Endothelial cell of umbilical vein (primary cell): ENCODE measurements at regions not wholly inside any gene's neighbourhood (a gene's known extent, or its start where the extent isn't known, plus 50 kb on each side); places are given as distances from the start of the nearest gene placed in this dataset.

ENCODE experiments used
- BruUV-seq: library from RNA; stranded (reverse); fragments of 400-500 nt; replicated peaks from 2 replicates; lab custom pipeline; 2021; lab: Mats Ljungman, UMichigan
- CTCF ChIA-PET: fragments of 300-600, 350-600 bp; sonication (Branson Sonifier 250); formaldehyde crosslinking; loops from one replicate; lab custom pipeline; 2021; ENCODE audit warnings: antibody characterized with exemption, inconsistent platforms; lab: Charles Lee
- POLR2A ChIA-PET: fragments of 300-600, 350-600 bp; sonication (Branson Sonifier 250); formaldehyde crosslinking; loops from one replicate; lab custom pipeline; 2021; ENCODE audit warnings: antibody characterized with exemption, inconsistent platforms; lab: Charles Lee
- DNase-seq: peaks from one replicate; pipeline ENCODE4 v3.0.0-alpha.2; 2011; ENCODE audit warnings: low read depth, low spot score
- FAIRE-seq: peaks from 2 replicates; lab custom pipeline; 2011; peaks lifted over from hg19 to GRCh38; lab: Jason Lieb, UNC
- H2AFZ ChIP-seq: 2 replicates; pipeline ENCODE4 v1.6.0; 2012; ENCODE audit warnings: low read depth, low read length, control low read depth, inconsistent platforms
- H3K27ac ChIP-seq: 2 replicates; pipeline ENCODE4 v1.5.1; 2011; ENCODE audit warnings: low read depth, mild to moderate bottlenecking, control low read depth, low read length, moderate library complexity; ENCODE audit not compliant: insufficient read depth
- H3K27me3 ChIP-seq, 2 experiments: 2 replicates each; pipeline versions ENCODE4 v1.6.0 to v1.6.1; 2011; ENCODE audit warnings: low read length in 2 of 2, mixed read lengths in 1 of 2; ENCODE audit not compliant: control insufficient read depth in 2 of 2, insufficient read depth in 2 of 2
- H3K36me3 ChIP-seq, 2 experiments: 2 replicates in 1 of 2; 3 replicates in 1 of 2; pipeline ENCODE4 v1.5.1; 2011; ENCODE audit warnings: low read length in 2 of 2, mild to moderate bottlenecking in 1 of 2, moderate library complexity in 1 of 2; ENCODE audit not compliant: control insufficient read depth in 2 of 2, insufficient read depth in 2 of 2; ENCODE audit errors: extremely low read depth in 1 of 2
- H3K4me1 ChIP-seq: 3 replicates; pipeline ENCODE4 v1.5.1; 2011; ENCODE audit warnings: mild to moderate bottlenecking, low read length; ENCODE audit not compliant: control insufficient read depth, insufficient read depth; ENCODE audit errors: extremely low read depth
- H3K4me2 ChIP-seq: 2 replicates; pipeline ENCODE4 v1.6.1; 2011; ENCODE audit warnings: low read length, control low read depth, mixed read lengths; ENCODE audit not compliant: insufficient read depth
- H3K4me3 ChIP-seq, 3 experiments: fragments of 200-600 bp in 1 of 3; sonication (generic), shearing (Covaris generic) in 1 of 3; replicated peaks in 1 of 3; 2 replicates each; pipeline ENCODE4 v1.5.1; 2011 to 2016; ENCODE audit warnings: control low read depth in 3 of 3, low read length in 3 of 3, mild to moderate bottlenecking in 2 of 3, inconsistent platforms in 1 of 3, low read depth in 1 of 3, moderate library complexity in 1 of 3; ENCODE audit not compliant: insufficient read depth in 1 of 3
- H3K79me2 ChIP-seq: 2 replicates; pipeline ENCODE4 v1.6.0; 2012; ENCODE audit warnings: low read length, inconsistent platforms; ENCODE audit not compliant: control insufficient read depth, insufficient read depth
- H3K9ac ChIP-seq: replicated peaks from 2 replicates; pipeline ENCODE3; 2011; ENCODE audit warnings: low read length, control low read depth; ENCODE audit not compliant: insufficient read depth; ENCODE audit errors: extremely low read depth
- H3K9me1 ChIP-seq: replicated peaks from 3 replicates; pipeline ENCODE4 v1.6.0; 2011; ENCODE audit warnings: mild to moderate bottlenecking, low read length; ENCODE audit not compliant: control insufficient read depth, insufficient read depth; ENCODE audit errors: extremely low read depth
- H3K9me3 ChIP-seq: replicated peaks from 2 replicates; pipeline ENCODE4 v1.5.1; 2012; ENCODE audit warnings: low read length, inconsistent platforms; ENCODE audit not compliant: control insufficient read depth, insufficient read depth
- H4K20me1 ChIP-seq: replicated peaks from 2 replicates; pipeline ENCODE3; 2011; ENCODE audit warnings: mild to moderate bottlenecking, low read length; ENCODE audit not compliant: control insufficient read depth, insufficient read depth; ENCODE audit errors: extremely low read depth
- EZH2 ChIP-seq: IDR thresholded peaks from 2 replicates; pipeline ENCODE4 v1.6.1; 2012; ENCODE audit warnings: borderline replicate concordance, low read depth, mild to moderate bottlenecking, moderate library complexity, low read length, inconsistent platforms; ENCODE audit not compliant: severe bottlenecking
- FOS ChIP-seq: IDR thresholded peaks from 2 replicates; pipeline ENCODE4 v1.6.1; 2011; ENCODE audit warnings: mild to moderate bottlenecking, low read length, moderate library complexity, borderline replicate concordance; ENCODE audit not compliant: insufficient read depth
- GATA2 ChIP-seq: IDR thresholded peaks from 2 replicates; pipeline ENCODE4 v1.7.0; 2011; ENCODE audit warnings: low read depth, mild to moderate bottlenecking, moderate library complexity, mixed read lengths, low read length; ENCODE audit not compliant: insufficient read length, insufficient read depth
- JUN ChIP-seq: IDR thresholded peaks from 2 replicates; pipeline ENCODE4 v1.6.1; 2011; ENCODE audit warnings: borderline replicate concordance, low read depth; ENCODE audit not compliant: insufficient read length, insufficient read depth
- MYC ChIP-seq: IDR thresholded peaks from one replicate; pipeline ENCODE4 v1.6.1; 2011; ENCODE audit warnings: mild to moderate bottlenecking, low read depth, low read length
- POLR2A ChIP-seq: IDR thresholded peaks from 2 replicates; pipeline ENCODE4 v1.6.1; 2012; ENCODE audit warnings: low read depth, mild to moderate bottlenecking, control low read depth, low read length
- POLR2AphosphoS5 ChIP-seq: IDR thresholded peaks from 2 replicates; pipeline ENCODE4 v1.6.1; 2012; ENCODE audit warnings: low read depth, mild to moderate bottlenecking, control low read depth, low read length, moderate library complexity; ENCODE audit not compliant: insufficient read depth
- dilution Hi-C: fragments of 300-500 bp; cut with MboI; formaldehyde crosslinking; loops from one replicate; pipeline ENCODE4 v1.15.0; 2019; ENCODE audit warnings: low sequenced_read_pairs; ENCODE audit not compliant: extremely low pct_ligation_motif_present
- intact Hi-C: fragments of 100-400 bp; cut with micrococcal nuclease; formaldehyde crosslinking; loops from one replicate; pipeline ENCODE4 v1.10.0; 2022
- TF ChIP-seq, protein P1 (sequence below): IDR thresholded peaks from 2 replicates; pipeline ENCODE4 v1.6.1; 2011; ENCODE audit not compliant: insufficient read depth, insufficient read length
- TF ChIP-seq, protein P2 (sequence below), 2 donors: IDR thresholded peaks; 1 replicate in 1 of 2; 2 replicates in 1 of 2; pipeline ENCODE4 v1.5.1; 2011; ENCODE audit warnings: low read length in 2 of 2, mild to moderate bottlenecking in 2 of 2, moderate library complexity in 2 of 2, control low read depth in 1 of 2, inconsistent platforms in 1 of 2, low read depth in 1 of 2; ENCODE audit not compliant: insufficient read depth in 1 of 2; ENCODE audit errors: extremely low read depth in 1 of 2

DNA sequence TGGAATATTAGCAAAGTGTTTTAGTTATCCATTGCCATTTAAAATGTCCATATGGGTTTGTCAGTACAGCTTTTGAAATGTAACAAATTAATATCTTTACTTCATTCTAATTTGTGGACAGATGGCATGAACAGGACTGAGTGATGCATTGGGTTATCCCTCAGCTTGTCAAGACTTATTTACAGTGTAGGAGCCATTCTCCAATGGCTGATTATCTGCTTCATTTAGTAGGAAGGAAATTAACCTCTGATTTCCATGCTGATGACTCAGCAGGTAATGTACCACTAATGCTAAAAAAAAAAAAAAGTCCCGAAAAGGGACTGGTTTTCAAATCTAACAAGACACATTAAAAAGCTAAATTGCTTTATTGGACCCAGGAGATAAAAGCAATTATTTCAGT lies 1149.0 kb upstream of the USP15 start:
- intact Hi-C loops (no loop called here), dilution Hi-C loops (no loop called here)
- ChIA-PET CTCF (no interaction called here), POLR2A (no interaction called here)
- TF ChIP-seq JUN (no peak), POLR2AphosphoS5 (no peak), GATA2 (no peak), FOS (no peak), MYC (no peak), POLR2A (no peak), EZH2 (no peak)
- TF ChIP-seq, protein P1, sequence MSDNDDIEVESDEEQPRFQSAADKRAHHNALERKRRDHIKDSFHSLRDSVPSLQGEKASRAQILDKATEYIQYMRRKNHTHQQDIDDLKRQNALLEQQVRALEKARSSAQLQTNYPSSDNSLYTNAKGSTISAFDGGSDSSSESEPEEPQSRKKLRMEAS: no peak
- TF ChIP-seq, protein P2, sequence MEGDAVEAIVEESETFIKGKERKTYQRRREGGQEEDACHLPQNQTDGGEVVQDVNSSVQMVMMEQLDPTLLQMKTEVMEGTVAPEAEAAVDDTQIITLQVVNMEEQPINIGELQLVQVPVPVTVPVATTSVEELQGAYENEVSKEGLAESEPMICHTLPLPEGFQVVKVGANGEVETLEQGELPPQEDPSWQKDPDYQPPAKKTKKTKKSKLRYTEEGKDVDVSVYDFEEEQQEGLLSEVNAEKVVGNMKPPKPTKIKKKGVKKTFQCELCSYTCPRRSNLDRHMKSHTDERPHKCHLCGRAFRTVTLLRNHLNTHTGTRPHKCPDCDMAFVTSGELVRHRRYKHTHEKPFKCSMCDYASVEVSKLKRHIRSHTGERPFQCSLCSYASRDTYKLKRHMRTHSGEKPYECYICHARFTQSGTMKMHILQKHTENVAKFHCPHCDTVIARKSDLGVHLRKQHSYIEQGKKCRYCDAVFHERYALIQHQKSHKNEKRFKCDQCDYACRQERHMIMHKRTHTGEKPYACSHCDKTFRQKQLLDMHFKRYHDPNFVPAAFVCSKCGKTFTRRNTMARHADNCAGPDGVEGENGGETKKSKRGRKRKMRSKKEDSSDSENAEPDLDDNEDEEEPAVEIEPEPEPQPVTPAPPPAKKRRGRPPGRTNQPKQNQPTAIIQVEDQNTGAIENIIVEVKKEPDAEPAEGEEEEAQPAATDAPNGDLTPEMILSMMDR (IDR thresholded peaks at IDR 0.05; ENCODE audit: extremely low read depth in 1 of 2, insufficient read depth in 1 of 2, low read depth in 1 of 2, low read length in 2 of 2): no peak
- H3K36me3 ChIP-seq: no peaks in the 10 kb centered on the region
- FAIRE-seq (no peak), DNase-seq (no peak)
- H2AFZ ChIP-seq: no peak overlapping the region
- H3K4me2 ChIP-seq: no peak overlapping the region
- H4K20me1 ChIP-seq: no peaks in the 10 kb centered on the region
- H3K9me3 ChIP-seq: no peaks in the 10 kb centered on the region
- no peaks in the 10 kb centered on the region for H3K4me1 ChIP-seq
- no TSS peak for BruUV-seq
- H3K4me3 ChIP-seq: no peak overlapping the region
- H3K9me1 ChIP-seq: no peaks in the 10 kb centered on the region
- no peaks in the 10 kb centered on the region for H3K79me2 ChIP-seq
- H3K27ac ChIP-seq: no peak overlapping the region
- H3K27me3 ChIP-seq: no peaks in the 10 kb centered on the region
- H3K9ac ChIP-seq: no peak overlapping the region
